IgD-negative memory B cell (primary cell): ENCODE measurements at regions not wholly inside any gene's neighbourhood (a gene's known extent, or its start where the extent isn't known, plus 50 kb on each side); places are given as distances from the start of the nearest gene placed in this dataset.

Experiments used
- H3K27ac Mint-ChIP-seq, 3 donors: one replicate each; pipeline ENCODE4 v1.8.0; 2020 to 2022; ENCODE audit warnings: mild to moderate bottlenecking in 3 of 3, mixed read lengths in 3 of 3, moderate library complexity in 1 of 3
- H3K27me3 Mint-ChIP-seq: one replicate; pipeline ENCODE4 v1.8.0; 2021; ENCODE audit warnings: mixed read lengths
- H3K36me3 Mint-ChIP-seq: one replicate; pipeline ENCODE4 v1.8.0; 2020; ENCODE audit warnings: mild to moderate bottlenecking, mixed read lengths
- H3K4me1 Mint-ChIP-seq, 3 donors: one replicate each; pipeline ENCODE4 v1.8.0; 2020 to 2022; ENCODE audit warnings: mixed read lengths in 3 of 3, mild to moderate bottlenecking in 1 of 3
- H3K4me3 Mint-ChIP-seq, 4 donors: one replicate each; pipeline ENCODE4 v1.8.0; 2020 to 2022; ENCODE audit warnings: mild to moderate bottlenecking in 4 of 4, mixed read lengths in 4 of 4, moderate library complexity in 3 of 4
- H3K9me3 Mint-ChIP-seq, 3 donors: one replicate each; pipeline ENCODE4 v1.8.0; 2020 to 2021; ENCODE audit warnings: mixed read lengths in 3 of 3, mild to moderate bottlenecking in 1 of 3

- no peak overlapping the region for H3K4me3 Mint-ChIP-seq
- H3K36me3 Mint-ChIP-seq = no peaks in the 10 kb centered on the region
- peaks cover 2% of the 10 kb centered on the region for H3K27me3 Mint-ChIP-seq
- H3K4me1 Mint-ChIP-seq = no peaks in the 10 kb centered on the region
- no peaks in the 10 kb centered on the region for H3K9me3 Mint-ChIP-seq
- H3K27ac Mint-ChIP-seq = no peak overlapping the region
These were observed 96.8 kb downstream of the TMEM26 start for GRCh38 chr10:61356354-61356753.

- H3K27me3 Mint-ChIP-seq = peaks cover 2% of the 10 kb centered on the region
- H3K27ac Mint-ChIP-seq = no peak overlapping the region
- no peaks in the 10 kb centered on the region for H3K36me3 Mint-ChIP-seq
- no peak overlapping the region for H3K4me3 Mint-ChIP-seq
- H3K9me3 Mint-ChIP-seq = no peaks in the 10 kb centered on the region
- no peaks in the 10 kb centered on the region for H3K4me1 Mint-ChIP-seq
These were observed 98.0 kb downstream of the TMEM26 start for GRCh38 chr10:61355211-61355610.

GRCh38 chr10:61354401-61354975 lies 98.7 kb downstream of the TMEM26 start:
- Mint-ChIP-seq H3K4me3 (no peak overlapping the region), H3K27ac (no peak overlapping the region), H3K27me3 (peaks cover 2% of the 10 kb centered on the region), H3K9me3 (no peaks in the 10 kb centered on the region), H3K4me1 (no peaks in the 10 kb centered on the region), H3K36me3 (no peaks in the 10 kb centered on the region)

GRCh38 chr10:61350794-61351193 lies 102.4 kb downstream of the TMEM26 start:
- H3K4me3 Mint-ChIP-seq = no peak overlapping the region
- no peaks in the 10 kb centered on the region for H3K36me3 Mint-ChIP-seq
- H3K9me3 Mint-ChIP-seq = no peaks in the 10 kb centered on the region
- H3K27me3 Mint-ChIP-seq = peaks cover 4% of the 10 kb centered on the region
- no peaks in the 10 kb centered on the region for H3K4me1 Mint-ChIP-seq
- no peak overlapping the region for H3K27ac Mint-ChIP-seq

GRCh38 chr10:61350068-61350467 lies 103.1 kb downstream of the TMEM26 start:
- H3K9me3 Mint-ChIP-seq = peaks cover 0 to 3% (median 0%) of the 10 kb centered on the region in 3 donors
- no peak overlapping the region for H3K27ac Mint-ChIP-seq
- no peak overlapping the region for H3K4me3 Mint-ChIP-seq
- peaks cover 10% of the 10 kb centered on the region for H3K27me3 Mint-ChIP-seq
- no peaks in the 10 kb centered on the region for H3K36me3 Mint-ChIP-seq
- no peaks in the 10 kb centered on the region for H3K4me1 Mint-ChIP-seq

- H3K36me3 Mint-ChIP-seq = no peaks in the 10 kb centered on the region
- H3K27ac Mint-ChIP-seq = no peak overlapping the region
- peaks cover 15% of the 10 kb centered on the region for H3K27me3 Mint-ChIP-seq
- H3K9me3 Mint-ChIP-seq = peaks cover 0 to 3% (median 0%) of the 10 kb centered on the region in 3 donors
- peaks cover 0 to 3% (median 0%) of the 10 kb centered on the region in 3 donors for H3K4me1 Mint-ChIP-seq
- H3K4me3 Mint-ChIP-seq = no peak overlapping the region
These were observed 106.3 kb downstream of the TMEM26 start for GRCh38 chr10:61346796-61347413.

GRCh38 chr10:61343796-61344195 lies 109.4 kb downstream of the TMEM26 start:
- H3K36me3 Mint-ChIP-seq = no peaks in the 10 kb centered on the region
- H3K4me1 Mint-ChIP-seq = peaks cover 0 to 3% (median 0%) of the 10 kb centered on the region in 3 donors
- no peak overlapping the region for H3K4me3 Mint-ChIP-seq
- peaks cover 0 to 3% (median 2%) of the 10 kb centered on the region in 3 donors for H3K9me3 Mint-ChIP-seq
- H3K27ac Mint-ChIP-seq = no peak overlapping the region
- peaks cover 15% of the 10 kb centered on the region for H3K27me3 Mint-ChIP-seq

- peaks cover 19% of the 10 kb centered on the region for H3K27me3 Mint-ChIP-seq
- no peak overlapping the region for H3K27ac Mint-ChIP-seq
- H3K36me3 Mint-ChIP-seq = no peaks in the 10 kb centered on the region
- H3K4me1 Mint-ChIP-seq = peaks cover 0 to 3% (median 0%) of the 10 kb centered on the region in 3 donors
- H3K4me3 Mint-ChIP-seq = no peak overlapping the region
- peaks cover 0 to 3% (median 2%) of the 10 kb centered on the region in 3 donors for H3K9me3 Mint-ChIP-seq
These were observed 110.2 kb downstream of the TMEM26 start for GRCh38 chr10:61342858-61343572.

- H3K9me3 Mint-ChIP-seq = peaks cover 0 to 3% (median 2%) of the 10 kb centered on the region in 3 donors
- peaks cover 16% of the 10 kb centered on the region for H3K27me3 Mint-ChIP-seq
- H3K27ac Mint-ChIP-seq = no peak overlapping the region
- H3K4me3 Mint-ChIP-seq = no peak overlapping the region
- no peaks in the 10 kb centered on the region for H3K36me3 Mint-ChIP-seq
- peaks cover 0 to 3% (median 0%) of the 10 kb centered on the region in 3 donors for H3K4me1 Mint-ChIP-seq
These were observed 112.2 kb downstream of the TMEM26 start for GRCh38 chr10:61341008-61341407.

GRCh38 chr10:61338146-61338545 lies 115.0 kb downstream of the TMEM26 start:
- Mint-ChIP-seq H3K4me3 (no peak overlapping the region), H3K36me3 (no peaks in the 10 kb centered on the region), H3K27me3 (peaks cover 5% of the 10 kb centered on the region), H3K9me3 (peaks cover 0 to 2% (median 0%) of the 10 kb centered on the region in 3 donors), H3K27ac (no peak overlapping the region), H3K4me1 (peaks cover 0 to 3% (median 0%) of the 10 kb centered on the region in 3 donors)

- H3K27ac Mint-ChIP-seq = no peak overlapping the region
- H3K36me3 Mint-ChIP-seq = no peaks in the 10 kb centered on the region
- H3K27me3 Mint-ChIP-seq = peaks cover 5% of the 10 kb centered on the region
- H3K4me1 Mint-ChIP-seq = peaks cover 0 to 1% (median 0%) of the 10 kb centered on the region in 3 donors
- H3K4me3 Mint-ChIP-seq = no peak overlapping the region
- peaks cover 0 to 3% (median 2%) of the 10 kb centered on the region in 3 donors for H3K9me3 Mint-ChIP-seq
These were observed 115.4 kb downstream of the TMEM26 start for GRCh38 chr10:61337741-61338140.

GRCh38 chr10:61336831-61337230 lies 116.3 kb downstream of the TMEM26 start:
- Mint-ChIP-seq H3K4me1 (no peaks in the 10 kb centered on the region), H3K27ac (no peak overlapping the region)

GRCh38 chr10:61335359-61335758 lies 117.8 kb downstream of the TMEM26 start:
- Mint-ChIP-seq H3K9me3 (peaks cover 0 to 3% (median 0%) of the 10 kb centered on the region in 3 donors), H3K4me3 (peak overlapping the region in 1 of 4 donors; percentile 23), H3K4me1 (no peaks in the 10 kb centered on the region), H3K27me3 (peaks cover 5% of the 10 kb centered on the region), H3K36me3 (no peaks in the 10 kb centered on the region), H3K27ac (no peak overlapping the region)

More at GRCh38 chr10:61336831-61337230, 116.3 kb downstream of the TMEM26 start:
- H3K36me3 Mint-ChIP-seq = no peaks in the 10 kb centered on the region
- peaks cover 0 to 3% (median 2%) of the 10 kb centered on the region in 3 donors for H3K9me3 Mint-ChIP-seq
- peaks cover 5% of the 10 kb centered on the region for H3K27me3 Mint-ChIP-seq
- H3K4me3 Mint-ChIP-seq = no peak overlapping the region

- Mint-ChIP-seq H3K27me3 (peaks cover 4% of the 10 kb centered on the region), H3K4me3 (no peak overlapping the region), H3K9me3 (peaks cover 8 to 12% (median 10%) of the 10 kb centered on the region in 3 donors), H3K36me3 (no peaks in the 10 kb centered on the region), H3K4me1 (no peaks in the 10 kb centered on the region), H3K27ac (no peak overlapping the region)
These were observed 120.6 kb downstream of the TMEM26 start for GRCh38 chr10:61332581-61332980.

GRCh38 chr10:61330669-61331068 lies 122.5 kb downstream of the TMEM26 start:
- H3K4me3 Mint-ChIP-seq = no peak overlapping the region
- H3K27me3 Mint-ChIP-seq = peaks cover 3% of the 10 kb centered on the region
- H3K9me3 Mint-ChIP-seq = peaks cover 8 to 12% (median 10%) of the 10 kb centered on the region in 3 donors
- H3K27ac Mint-ChIP-seq = no peak overlapping the region
- no peaks in the 10 kb centered on the region for H3K36me3 Mint-ChIP-seq
- H3K4me1 Mint-ChIP-seq = no peaks in the 10 kb centered on the region
